ENCODE measurements at regions not wholly inside any gene's neighbourhood (a gene's known extent, or its start where the extent isn't known, plus 50 kb on each side); places are given as distances from the start of the nearest gene placed in this dataset.

GRCh38 chr5:73256012-73256411 lies 83.0 kb downstream of the TMEM174 start:
- no peak overlapping the region for H3K9ac ChIP-seq (ENCODE audit: low read length)
- H3K4me3 ChIP-seq (ENCODE audit: low read length), result no peak overlapping the region
- no peaks in the 10 kb centered on the region for H3K36me3 ChIP-seq (ENCODE audit: control insufficient read depth, insufficient read depth, low read length)
- no peaks in the 10 kb centered on the region for H3K4me1 ChIP-seq (ENCODE audit: control insufficient read depth, insufficient read depth, low read length)
- no peaks in the 10 kb centered on the region for H3K27me3 ChIP-seq (ENCODE audit: control insufficient read depth, insufficient read depth, low read length)
- H3K27ac ChIP-seq (ENCODE audit: low read depth, low read length), result no peak overlapping the region

GRCh38 chr5:73254642-73255041 lies 81.6 kb downstream of the TMEM174 start:
- Histone ChIP-seq H3K4me3 (ENCODE audit: low read length) (no peak overlapping the region), H3K4me1 (ENCODE audit: control insufficient read depth, insufficient read depth, low read length) (no peaks in the 10 kb centered on the region), H3K27me3 (ENCODE audit: control insufficient read depth, insufficient read depth, low read length) (no peaks in the 10 kb centered on the region), H3K9ac (ENCODE audit: low read length) (no peak overlapping the region), H3K27ac (ENCODE audit: low read depth, low read length) (no peak overlapping the region), H3K36me3 (ENCODE audit: control insufficient read depth, insufficient read depth, low read length) (no peaks in the 10 kb centered on the region)

- Histone ChIP-seq H3K27ac (ENCODE audit: low read depth, low read length) (no peak overlapping the region), H3K9ac (ENCODE audit: low read length) (no peak overlapping the region), H3K36me3 (ENCODE audit: control insufficient read depth, insufficient read depth, low read length) (no peaks in the 10 kb centered on the region), H3K4me1 (ENCODE audit: control insufficient read depth, insufficient read depth, low read length) (no peaks in the 10 kb centered on the region), H3K4me3 (ENCODE audit: low read length) (no peak overlapping the region), H3K27me3 (ENCODE audit: control insufficient read depth, insufficient read depth, low read length) (no peaks in the 10 kb centered on the region)
Observed at GRCh38 chr5:73253047-73253660, 80.2 kb downstream of the TMEM174 start.

- Histone ChIP-seq H3K9ac (ENCODE audit: low read length) (no peak overlapping the region), H3K4me3 (ENCODE audit: low read length) (no peak overlapping the region), H3K36me3 (ENCODE audit: control insufficient read depth, insufficient read depth, low read length) (no peaks in the 10 kb centered on the region), H3K4me1 (ENCODE audit: control insufficient read depth, insufficient read depth, low read length) (no peaks in the 10 kb centered on the region), H3K27me3 (ENCODE audit: control insufficient read depth, insufficient read depth, low read length) (no peaks in the 10 kb centered on the region), H3K27ac (ENCODE audit: low read depth, low read length) (no peak overlapping the region)
Observed at GRCh38 chr5:73250645-73251044, 77.7 kb downstream of the TMEM174 start.

GRCh38 chr5:73242735-73243134 lies 69.7 kb downstream of the TMEM174 start:
- Histone ChIP-seq H3K9ac (ENCODE audit: low read length) (no peak overlapping the region), H3K4me1 (ENCODE audit: control insufficient read depth, insufficient read depth, low read length) (no peaks in the 10 kb centered on the region), H3K27ac (ENCODE audit: low read depth, low read length) (no peak overlapping the region), H3K36me3 (ENCODE audit: control insufficient read depth, insufficient read depth, low read length) (no peaks in the 10 kb centered on the region), H3K27me3 (ENCODE audit: control insufficient read depth, insufficient read depth, low read length) (peaks cover 2% of the 10 kb centered on the region), H3K4me3 (ENCODE audit: low read length) (no peak overlapping the region)

GRCh38 chr5:73238873-73239272 lies 65.9 kb downstream of the TMEM174 start:
- no peak overlapping the region for H3K9ac ChIP-seq (ENCODE audit: low read length)
- no peak overlapping the region for H3K27ac ChIP-seq (ENCODE audit: low read depth, low read length)
- H3K27me3 ChIP-seq (ENCODE audit: control insufficient read depth, insufficient read depth, low read length), result peaks cover 5% of the 10 kb centered on the region
- no peaks in the 10 kb centered on the region for H3K4me1 ChIP-seq (ENCODE audit: control insufficient read depth, insufficient read depth, low read length)
- H3K36me3 ChIP-seq (ENCODE audit: control insufficient read depth, insufficient read depth, low read length), result no peaks in the 10 kb centered on the region
- H3K4me3 ChIP-seq (ENCODE audit: low read length), result no peak overlapping the region

- Histone ChIP-seq H3K4me1 (ENCODE audit: control insufficient read depth, insufficient read depth, low read length) (no peaks in the 10 kb centered on the region), H3K4me3 (ENCODE audit: low read length) (no peak overlapping the region), H3K36me3 (ENCODE audit: control insufficient read depth, insufficient read depth, low read length) (no peaks in the 10 kb centered on the region), H3K9ac (ENCODE audit: low read length) (no peak overlapping the region), H3K27ac (ENCODE audit: low read depth, low read length) (no peak overlapping the region), H3K27me3 (ENCODE audit: control insufficient read depth, insufficient read depth, low read length) (peaks cover 16% of the 10 kb centered on the region)
Observed at GRCh38 chr5:73236541-73237128, 63.6 kb downstream of the TMEM174 start.

GRCh38 chr5:73234204-73234555 lies 61.2 kb downstream of the TMEM174 start:
- Histone ChIP-seq H3K4me1 (ENCODE audit: control insufficient read depth, insufficient read depth, low read length) (no peaks in the 10 kb centered on the region), H3K27me3 (ENCODE audit: control insufficient read depth, insufficient read depth, low read length) (peaks cover 30% of the 10 kb centered on the region), H3K36me3 (ENCODE audit: control insufficient read depth, insufficient read depth, low read length) (no peaks in the 10 kb centered on the region), H3K27ac (ENCODE audit: low read depth, low read length) (no peak overlapping the region), H3K9ac (ENCODE audit: low read length) (no peak overlapping the region), H3K4me3 (ENCODE audit: low read length) (peak overlapping the region; percentile 20)

- no peak overlapping the region for H3K27ac ChIP-seq (ENCODE audit: low read depth, low read length)
- no peak overlapping the region for H3K9ac ChIP-seq (ENCODE audit: low read length)
- peaks cover 30% of the 10 kb centered on the region for H3K27me3 ChIP-seq (ENCODE audit: control insufficient read depth, insufficient read depth, low read length)
- H3K4me3 ChIP-seq (ENCODE audit: low read length), result peak overlapping the region; percentile 20
- H3K36me3 ChIP-seq (ENCODE audit: control insufficient read depth, insufficient read depth, low read length), result no peaks in the 10 kb centered on the region
- no peaks in the 10 kb centered on the region for H3K4me1 ChIP-seq (ENCODE audit: control insufficient read depth, insufficient read depth, low read length)
Observed at GRCh38 chr5:73233461-73234203, 60.6 kb downstream of the TMEM174 start.

GRCh38 chr5:73233053-73233460 lies 60.1 kb downstream of the TMEM174 start:
- Histone ChIP-seq H3K27ac (ENCODE audit: low read depth, low read length) (no peak overlapping the region), H3K4me1 (ENCODE audit: control insufficient read depth, insufficient read depth, low read length) (no peaks in the 10 kb centered on the region), H3K4me3 (ENCODE audit: low read length) (peak overlapping the region; percentile 20), H3K27me3 (ENCODE audit: control insufficient read depth, insufficient read depth, low read length) (peaks cover 30% of the 10 kb centered on the region), H3K36me3 (ENCODE audit: control insufficient read depth, insufficient read depth, low read length) (no peaks in the 10 kb centered on the region), H3K9ac (ENCODE audit: low read length) (no peak overlapping the region)

- no peak overlapping the region for H3K4me3 ChIP-seq (ENCODE audit: low read length)
- no peaks in the 10 kb centered on the region for H3K36me3 ChIP-seq (ENCODE audit: control insufficient read depth, insufficient read depth, low read length)
- peaks cover 30% of the 10 kb centered on the region for H3K27me3 ChIP-seq (ENCODE audit: control insufficient read depth, insufficient read depth, low read length)
- no peaks in the 10 kb centered on the region for H3K4me1 ChIP-seq (ENCODE audit: control insufficient read depth, insufficient read depth, low read length)
- no peak overlapping the region for H3K9ac ChIP-seq (ENCODE audit: low read length)
- no peak overlapping the region for H3K27ac ChIP-seq (ENCODE audit: low read depth, low read length)
Observed at GRCh38 chr5:73232266-73233041, 59.5 kb downstream of the TMEM174 start.

- Histone ChIP-seq H3K36me3 (ENCODE audit: control insufficient read depth, insufficient read depth, low read length) (no peaks in the 10 kb centered on the region), H3K27ac (ENCODE audit: low read depth, low read length) (no peak overlapping the region), H3K9ac (ENCODE audit: low read length) (no peak overlapping the region), H3K27me3 (ENCODE audit: control insufficient read depth, insufficient read depth, low read length) (peaks cover 30% of the 10 kb centered on the region), H3K4me1 (ENCODE audit: control insufficient read depth, insufficient read depth, low read length) (no peaks in the 10 kb centered on the region), H3K4me3 (ENCODE audit: low read length) (no peak overlapping the region)
Observed at GRCh38 chr5:73231246-73231778, 58.3 kb downstream of the TMEM174 start.
